HG02852 (cell line): ENCODE measurements at regions not wholly inside any gene's neighbourhood (a gene's known extent, or its start where the extent isn't known, plus 50 kb on each side); places are given as distances from the start of the nearest gene placed in this dataset.
A peak's percentile ranks its signal among the peaks of the same experiment; 100 is the strongest.
"Not testable (repeated sequence)": the region's sequence is repeated elsewhere in the genome, so short reads cannot be mapped to it uniquely, and the experiment has no call there.

ENCODE experiments used
- ATAC-seq: cut with Tn5 transposase; IDR thresholded peaks from one replicate; pipeline ENCODE4 v1.9.1; 2021; ENCODE audit warnings: mild to moderate bottlenecking, moderate library complexity; ENCODE audit not compliant: unreplicated experiment

GRCh38 chr15:84402856-84403608, 167.5 kb downstream of the GOLGA6L4 start:
- ATAC-seq, result no peak

- ATAC-seq, result not testable (repeated sequence)
Observed at GRCh38 chr15:84409357-84409756, 173.8 kb downstream of the GOLGA6L4 start.

GRCh38 chr15:84421513-84422181, 179.2 kb upstream of the ZSCAN2 start:
- not testable (repeated sequence) for ATAC-seq

- ATAC-seq, result not testable (repeated sequence)
Observed at GRCh38 chr15:84425327-84425726, 175.5 kb upstream of the ZSCAN2 start.

- not testable (repeated sequence) for ATAC-seq
Observed at GRCh38 chr15:84473305-84473877, 127.4 kb upstream of the ZSCAN2 start.

DNA sequence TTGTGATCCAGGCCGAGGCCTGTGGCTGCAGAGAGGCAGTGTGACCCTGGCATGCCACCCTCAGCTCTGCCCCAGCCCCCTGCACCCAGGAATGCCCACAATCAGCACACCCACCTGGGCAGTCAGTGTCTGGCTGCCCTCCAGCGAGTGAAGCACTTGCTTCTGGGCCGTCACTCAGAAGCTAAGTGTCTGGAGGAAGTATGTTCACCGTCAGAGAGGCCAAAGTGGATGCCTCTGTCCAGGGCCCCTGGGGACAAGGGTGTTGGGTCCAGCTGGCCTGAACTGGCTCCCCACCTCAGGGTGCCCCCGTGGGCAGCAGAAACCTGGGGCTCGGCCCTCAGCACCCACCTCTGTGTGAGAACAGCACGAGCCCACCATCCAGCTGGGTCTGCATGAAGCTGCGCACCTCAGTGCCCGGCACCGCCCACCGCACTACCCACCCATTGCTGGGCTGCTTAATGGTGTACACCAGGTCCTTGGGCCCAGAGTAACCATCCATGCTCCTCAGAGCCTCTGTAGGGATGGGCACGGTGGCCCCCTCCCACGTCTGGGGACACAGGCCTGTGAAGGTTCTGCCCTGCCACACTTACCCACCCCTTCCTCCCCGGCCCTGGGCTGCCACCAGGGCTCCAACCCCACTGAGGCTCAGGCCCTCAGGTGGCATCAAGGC, 124.3 kb upstream of the ZSCAN2 start:
- ATAC-seq, result not testable (repeated sequence)

DNA sequence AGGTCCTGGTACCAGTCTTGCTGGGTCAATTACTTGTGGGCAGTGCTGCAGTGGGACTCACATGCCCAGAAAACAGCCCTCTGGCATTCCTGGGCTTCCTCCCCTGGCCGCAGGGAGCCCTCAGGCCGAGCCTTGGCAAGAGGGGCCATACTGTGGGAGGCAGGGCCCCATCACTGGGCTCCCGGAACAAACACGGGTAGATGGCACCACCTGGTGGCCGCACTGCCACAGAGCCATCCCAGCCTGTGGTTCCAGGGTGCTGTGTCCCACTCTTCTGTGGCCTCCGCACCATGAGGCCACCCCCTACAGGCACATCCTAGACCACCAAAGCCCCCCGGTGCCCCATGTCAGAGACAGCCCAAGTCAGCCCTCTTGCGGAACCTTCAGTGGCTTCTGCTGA, 123.3 kb upstream of the ZSCAN2 start:
- ATAC-seq, result peak; percentile 79

- ATAC-seq, result not testable (repeated sequence)
Observed at GRCh38 chr15:84480174-84480681, 120.6 kb upstream of the ZSCAN2 start.

- ATAC-seq, result not testable (repeated sequence)
Observed at GRCh38 chr15:84483859-84484258, 117.0 kb upstream of the ZSCAN2 start.

- ATAC-seq, result not testable (repeated sequence)
Observed at GRCh38 chr15:84500165-84500889, 100.5 kb upstream of the ZSCAN2 start.

DNA sequence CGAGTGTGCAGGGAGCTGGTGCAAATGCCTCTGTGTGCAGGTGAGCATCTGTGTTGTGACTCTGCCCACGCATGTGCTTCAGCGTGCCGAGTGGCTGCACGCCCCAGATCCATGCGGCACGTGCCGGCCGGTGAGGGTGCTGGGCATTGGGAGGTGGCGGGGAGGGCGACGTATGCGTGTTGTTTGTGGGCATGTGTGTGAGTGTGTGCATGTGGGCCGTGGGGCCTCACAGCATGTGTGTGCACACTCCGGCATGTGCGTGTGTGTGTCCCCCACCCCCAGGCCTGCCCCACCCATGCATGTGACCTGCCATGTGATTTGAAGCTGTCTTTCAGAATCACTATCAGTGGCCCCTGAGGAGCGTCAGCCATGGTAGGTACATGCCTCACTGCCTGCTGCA, 97.7 kb upstream of the ZSCAN2 start:
- not testable (repeated sequence) for ATAC-seq

- ATAC-seq, result not testable (repeated sequence)
Observed at GRCh38 chr15:84505552-84505951, 95.3 kb upstream of the ZSCAN2 start.

DNA sequence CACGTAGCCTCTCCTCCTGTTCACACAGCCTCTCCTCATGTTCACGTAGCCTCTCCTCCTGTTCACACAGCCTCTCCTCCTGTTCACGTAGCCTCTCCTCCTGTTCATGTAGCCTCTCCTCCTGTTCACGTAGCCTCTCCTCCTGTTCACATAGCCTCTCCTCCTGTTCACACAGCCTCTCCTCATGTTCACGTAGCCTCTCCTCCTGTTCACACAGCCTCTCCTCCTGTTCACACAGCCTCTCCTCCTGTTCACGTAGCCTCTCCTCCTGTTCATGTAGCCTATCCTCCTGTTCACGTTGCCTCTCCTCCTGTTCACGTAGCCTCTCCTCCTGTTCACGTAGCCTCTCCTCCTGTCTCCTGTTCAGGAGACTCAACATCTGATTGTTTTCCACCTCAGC, 88.5 kb upstream of the ZSCAN2 start:
- ATAC-seq, result not testable (repeated sequence)

- not testable (repeated sequence) for ATAC-seq
Observed at GRCh38 chr15:84516773-84517172, 84.0 kb upstream of the ZSCAN2 start.

- ATAC-seq, result not testable (repeated sequence)
Observed at GRCh38 chr15:84525491-84526344, 75.1 kb upstream of the ZSCAN2 start.

DNA sequence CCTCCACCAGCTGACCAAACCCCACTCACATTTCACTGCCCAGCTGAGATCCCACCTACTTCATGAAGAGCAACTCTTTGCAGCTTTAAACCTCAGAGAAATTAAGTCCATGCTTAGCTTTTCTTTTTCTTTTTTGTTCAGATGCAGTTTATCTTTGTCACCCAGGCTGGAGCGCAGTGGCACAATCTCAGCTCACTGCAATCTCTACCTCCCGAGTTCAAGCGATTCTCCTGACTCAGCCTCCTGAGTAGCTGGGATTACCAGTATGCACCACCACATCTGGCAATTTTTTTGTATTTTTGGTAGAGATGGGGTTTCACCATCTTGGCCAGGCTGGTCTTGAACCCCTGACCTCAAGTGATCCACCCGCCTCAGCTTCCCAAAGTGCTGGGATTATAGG, 70.1 kb upstream of the ZSCAN2 start:
- not testable (repeated sequence) for ATAC-seq

GRCh38 chr15:84531223-84531622, 69.6 kb upstream of the ZSCAN2 start:
- not testable (repeated sequence) for ATAC-seq

GRCh38 chr15:84531709-84532367, 69.0 kb upstream of the ZSCAN2 start:
- not testable (repeated sequence) for ATAC-seq

DNA sequence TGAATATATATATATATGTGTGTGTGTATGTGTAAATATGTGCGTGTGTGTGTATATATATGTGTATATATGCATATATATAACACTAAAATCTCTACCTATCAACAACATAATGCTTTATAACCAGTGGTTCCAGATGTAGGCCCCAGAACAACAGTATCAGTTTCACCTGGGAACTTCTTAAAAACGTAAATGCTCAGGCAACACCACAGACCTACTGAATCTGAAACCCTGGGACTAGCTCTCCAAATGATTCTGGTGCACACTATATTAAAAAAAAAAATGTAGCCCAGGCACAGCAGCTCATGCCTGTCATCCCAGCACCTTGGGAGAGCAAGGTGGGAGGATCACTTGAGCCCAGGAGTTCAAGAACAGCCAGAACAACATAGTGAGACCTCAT, 67.1 kb upstream of the ZSCAN2 start:
- ATAC-seq, result not testable (repeated sequence)
